ENCODE measurements at regions not wholly inside any gene's neighbourhood (a gene's known extent, or its start where the extent isn't known, plus 50 kb on each side); places are given as distances from the start of the nearest gene placed in this dataset.
"Not testable (repeated sequence)": the region's sequence is repeated elsewhere in the genome, so short reads cannot be mapped to it uniquely, and the experiment has no call there.

GRCh38 chr14:45970621-45971020, 681.0 kb downstream of the RPL10L start:
- peak; percentile 5 for DNase-seq

GRCh38 chr14:45968037-45968436, 683.5 kb downstream of the RPL10L start:
- DNase-seq = no peak

DNA sequence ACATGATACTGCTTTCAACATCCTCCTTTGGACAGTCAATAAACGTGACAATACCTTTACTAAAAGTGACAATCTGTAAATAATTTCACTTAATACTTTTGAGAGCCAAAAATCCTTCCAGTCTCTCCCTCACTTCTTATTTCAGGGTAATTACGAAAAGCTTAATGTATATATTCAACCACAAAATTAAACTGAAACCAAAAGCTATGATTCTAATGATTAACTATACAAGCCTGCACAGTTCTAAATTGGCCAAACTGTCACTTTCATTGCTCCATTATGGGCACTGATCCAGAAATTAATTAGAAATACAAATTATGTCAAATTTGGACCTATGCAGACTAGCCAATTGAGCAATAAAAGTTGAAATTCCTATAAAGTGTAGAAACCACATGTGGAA, 696.5 kb upstream of the MIS18BP1 start:
- no peak for DNase-seq

DNA sequence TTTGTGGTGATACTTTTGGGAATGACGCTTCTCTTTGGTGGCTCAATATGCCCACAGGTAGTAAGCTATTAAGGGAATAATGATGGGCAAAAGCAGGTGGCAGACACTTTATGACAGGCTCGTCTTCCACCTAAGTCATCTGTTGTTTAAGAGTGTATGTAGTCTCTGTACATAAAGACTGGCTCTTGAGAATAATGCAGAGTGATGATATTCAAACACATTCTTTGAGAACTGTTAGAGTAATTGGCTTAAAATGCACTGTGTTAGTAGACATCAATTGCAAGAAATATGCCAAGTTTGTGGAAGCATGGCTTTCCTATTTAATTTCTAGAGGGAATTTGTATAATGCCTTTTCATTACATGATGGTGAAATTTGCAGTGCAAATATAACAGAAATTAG, 694.8 kb upstream of the MIS18BP1 start:
- DNase-seq = no peak

DNA sequence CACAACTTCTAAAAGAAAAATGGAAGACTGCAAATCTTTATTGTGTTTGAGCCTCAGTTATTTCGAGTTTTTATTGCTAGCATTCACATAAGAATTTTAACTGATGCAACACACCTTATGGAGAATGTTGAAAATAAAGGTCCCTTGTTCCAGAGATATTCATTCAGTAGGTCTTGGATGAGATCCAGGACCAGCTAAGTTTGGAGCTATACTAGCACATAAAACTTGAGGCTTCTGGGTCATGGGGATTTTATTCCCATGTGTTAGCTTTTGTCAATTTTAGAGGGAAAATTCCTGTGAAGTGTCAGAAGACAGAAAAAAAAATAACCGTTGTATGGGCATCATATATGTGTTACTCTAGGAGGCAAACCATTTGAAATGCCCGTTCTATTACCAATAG, 693.2 kb upstream of the MIS18BP1 start:
- no peak for DNase-seq

DNA sequence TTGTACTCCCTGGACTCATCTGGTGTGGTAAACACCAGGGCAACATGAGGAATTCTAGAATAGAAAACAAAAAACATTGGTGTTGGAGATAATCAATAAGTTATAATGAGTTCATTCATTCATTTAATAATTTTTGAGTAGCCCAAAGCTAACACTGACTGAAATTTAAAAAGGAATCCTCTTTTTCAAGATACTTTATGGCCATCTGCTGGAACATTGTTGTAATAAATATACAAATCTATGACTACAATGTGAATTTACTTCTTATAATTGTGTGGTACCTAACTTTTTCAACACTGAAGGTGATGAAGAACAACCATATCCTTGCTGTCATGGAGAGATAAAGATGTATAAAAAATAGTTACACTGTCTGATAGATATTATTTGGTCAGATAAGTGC, 687.3 kb upstream of the MIS18BP1 start:
- DNase-seq = no peak

DNA sequence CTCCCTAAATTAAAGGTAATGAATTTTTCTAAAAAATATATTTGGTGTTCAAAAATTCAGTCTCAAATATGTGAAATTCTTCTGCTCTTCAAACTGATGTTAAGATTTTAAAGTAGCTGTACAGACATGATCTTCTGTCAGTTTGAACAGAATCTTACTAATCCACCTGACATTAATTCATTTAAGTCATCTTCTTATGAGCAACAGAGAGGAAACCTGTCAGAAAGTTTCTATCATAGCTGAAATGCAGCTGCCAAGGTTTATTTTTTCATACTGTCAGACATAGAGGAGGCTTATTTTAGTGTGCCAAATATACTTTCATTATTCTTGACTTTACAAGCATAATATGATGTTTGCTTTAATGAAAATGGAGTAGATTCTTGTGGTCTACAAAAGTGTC, 686.6 kb upstream of the MIS18BP1 start:
- DNase-seq = no peak

DNA sequence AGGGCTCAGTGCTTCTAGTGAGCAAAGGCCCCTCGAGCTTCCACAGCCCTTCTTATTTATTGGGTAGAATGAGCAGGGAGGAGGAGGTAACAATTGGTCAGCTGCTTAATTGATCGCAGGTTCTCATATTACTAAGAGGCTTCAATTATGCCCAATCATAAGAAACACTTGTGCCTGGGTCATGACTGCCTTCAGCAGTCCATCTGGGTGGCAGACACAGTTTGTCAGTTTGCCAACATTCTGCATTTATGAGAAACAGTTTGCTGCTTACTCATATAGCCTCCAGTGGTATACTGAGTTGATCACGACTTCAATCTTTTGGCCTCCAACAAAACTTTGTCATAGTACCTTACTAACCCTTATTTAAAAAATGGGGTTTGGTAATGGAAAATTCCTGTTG, 667.0 kb upstream of the MIS18BP1 start:
- not testable (repeated sequence) for DNase-seq

DNA sequence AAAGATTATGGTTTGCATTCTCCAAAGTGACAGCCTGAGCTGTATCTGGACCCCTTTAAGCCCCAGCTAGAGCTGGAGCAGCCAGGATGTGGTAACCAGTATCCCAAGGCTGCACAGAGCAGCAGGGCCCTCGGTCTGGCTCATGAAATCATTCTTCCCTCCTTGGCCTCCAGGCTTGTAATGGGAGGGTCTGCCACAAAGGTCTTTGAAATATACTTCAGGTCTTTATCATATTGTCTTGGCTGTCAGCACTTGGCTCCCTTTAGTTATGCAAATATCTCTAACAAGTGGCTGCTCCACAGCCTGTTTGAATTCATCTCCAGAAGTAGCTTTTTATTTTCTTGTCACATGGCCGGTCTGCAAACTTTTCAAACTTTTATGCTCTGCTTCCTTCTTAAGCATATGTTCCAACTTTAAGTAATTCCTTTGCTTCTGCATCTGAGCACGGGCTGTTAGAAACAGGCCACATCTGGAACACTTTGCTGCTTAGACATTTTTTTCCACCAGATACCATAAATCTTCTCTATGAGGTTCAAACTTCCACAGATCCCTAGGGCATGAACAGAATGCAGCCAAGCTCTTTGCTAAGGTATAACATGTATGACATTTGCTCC, 663.4 kb upstream of the MIS18BP1 start:
- DNase-seq = no peak

DNA sequence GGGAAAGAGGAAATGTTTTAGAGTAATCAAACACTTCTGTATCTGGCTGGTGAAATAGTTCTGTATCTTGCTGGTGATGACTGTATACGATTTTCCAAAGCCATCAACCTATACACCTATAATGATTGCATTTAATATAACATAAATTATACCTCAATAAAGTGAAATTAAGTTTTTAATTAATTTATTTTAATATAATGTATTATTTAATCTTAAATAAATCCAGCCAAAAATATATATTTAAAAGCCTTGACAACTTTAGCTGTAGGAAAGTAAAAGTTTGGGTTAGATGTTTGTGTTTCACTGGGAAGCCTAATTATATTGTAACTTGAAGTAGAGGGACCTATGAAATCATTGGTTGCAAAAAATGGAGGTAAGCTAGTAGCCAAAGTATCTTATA, 654.8 kb upstream of the MIS18BP1 start:
- no peak for DNase-seq

DNA sequence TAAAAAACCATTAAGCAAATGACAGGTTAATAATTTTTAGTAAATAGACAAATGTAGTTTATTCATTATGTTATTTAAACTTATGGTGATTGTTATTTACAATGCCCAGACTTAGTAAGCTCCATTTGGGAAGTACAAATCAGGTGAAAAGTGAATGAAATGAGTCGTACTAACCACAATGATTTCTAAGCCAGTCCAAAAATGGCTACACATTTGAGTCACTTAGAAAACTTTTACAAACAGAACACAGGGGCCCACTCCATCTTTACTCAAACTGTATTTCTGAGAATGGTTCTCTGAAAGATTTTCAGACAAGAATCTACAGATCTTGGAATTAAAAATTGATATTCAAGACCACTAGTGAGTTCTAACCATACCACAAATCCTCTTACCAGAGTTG, 653.3 kb upstream of the MIS18BP1 start:
- no peak for DNase-seq

DNA sequence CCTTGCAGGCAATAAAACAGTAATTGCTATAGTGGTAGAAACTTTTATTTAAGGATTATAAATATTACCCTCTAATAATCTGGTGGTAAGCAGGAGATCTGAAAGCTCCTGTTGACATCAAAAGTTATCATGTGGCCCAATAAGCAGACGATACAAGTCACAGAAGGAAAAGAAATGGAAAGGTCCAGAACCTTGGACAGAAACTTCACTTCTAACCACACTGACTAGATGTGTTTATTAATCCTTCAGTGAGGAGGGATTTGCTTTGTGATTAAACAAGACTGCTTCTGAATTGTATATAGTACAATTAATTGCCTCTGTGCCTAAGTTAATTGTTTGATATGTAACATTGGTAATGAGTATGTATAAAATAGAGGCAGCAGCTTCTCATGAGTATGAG, 652.7 kb upstream of the MIS18BP1 start:
- DNase-seq = no peak

DNA sequence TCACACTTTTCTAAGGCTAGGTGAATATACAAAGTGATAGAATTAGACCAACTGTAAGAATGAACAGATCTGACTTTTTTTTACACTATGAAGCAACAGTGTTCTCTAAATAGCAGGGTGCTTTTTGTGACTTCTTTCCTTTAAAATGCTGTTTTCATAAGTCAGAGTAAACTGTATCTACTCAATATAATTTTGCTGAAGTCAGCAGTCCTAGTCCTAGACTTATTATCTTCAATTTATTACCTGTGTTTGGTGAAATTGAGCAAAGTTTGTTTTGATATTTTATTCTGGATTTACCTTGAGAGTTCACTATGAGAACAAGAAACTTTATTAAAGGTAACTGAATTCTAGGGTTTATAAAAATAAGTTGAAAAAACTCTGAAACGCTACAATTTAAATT, 651.3 kb upstream of the MIS18BP1 start:
- no peak for DNase-seq

- DNase-seq = no peak
Measured at GRCh38 chr14:45902241-45902640, 649.2 kb upstream of the MIS18BP1 start.

- no peak for DNase-seq
Measured at GRCh38 chr14:45897439-45897838, 644.4 kb upstream of the MIS18BP1 start.

DNA sequence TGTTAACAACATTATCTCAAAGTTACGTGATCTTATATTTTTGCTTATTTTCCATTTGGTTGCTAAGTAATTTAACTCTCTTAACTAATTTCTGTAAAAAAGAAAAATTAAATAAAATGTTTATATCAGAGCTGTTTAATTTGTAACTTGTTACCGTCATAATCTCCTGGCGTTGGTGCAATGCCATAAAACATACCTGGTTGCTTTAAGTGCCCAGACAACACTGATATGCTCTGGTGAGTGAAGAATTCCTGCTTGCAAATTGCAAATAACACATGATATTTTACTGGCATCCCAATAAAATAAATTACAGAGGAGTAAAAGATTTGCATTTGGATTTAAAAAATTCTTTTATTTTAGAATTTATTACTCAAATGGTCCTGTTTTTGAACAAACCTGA, 640.1 kb upstream of the MIS18BP1 start:
- DNase-seq = no peak

DNA sequence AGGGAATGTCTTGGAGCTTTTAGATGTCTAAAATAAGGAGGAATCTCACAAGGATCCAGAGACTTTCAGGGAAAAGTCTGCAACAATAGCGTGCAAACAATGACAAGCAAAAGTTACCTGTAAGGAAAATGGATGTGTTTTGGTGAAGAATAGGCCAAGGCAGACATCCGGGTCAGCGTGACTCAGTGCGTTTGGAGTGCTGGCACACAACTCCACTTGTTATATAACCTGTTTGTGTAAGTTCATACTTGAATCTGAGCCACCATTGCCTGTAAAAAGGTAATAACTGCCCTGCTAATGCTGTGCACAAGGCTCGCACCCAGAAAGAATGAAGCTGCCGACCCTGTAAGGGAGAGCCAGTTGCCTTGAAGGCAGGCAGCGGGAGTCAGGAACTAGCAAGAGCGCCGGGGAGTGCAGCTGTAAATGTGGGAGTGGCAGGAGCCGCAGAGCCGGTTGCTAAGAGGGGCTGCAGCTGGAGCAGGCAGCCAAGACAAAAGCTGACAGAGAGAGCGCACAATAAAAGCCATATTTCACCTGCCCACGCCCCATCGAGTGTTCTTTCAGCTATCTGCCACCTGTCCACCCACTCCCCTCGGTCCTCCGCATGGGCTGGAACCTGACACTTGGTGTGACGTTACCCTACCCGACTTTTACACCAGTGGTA, 638.5 kb upstream of the MIS18BP1 start:
- DNase-seq = peak; percentile 94

- not testable (repeated sequence) for DNase-seq
Measured at GRCh38 chr14:45888766-45889285, 635.8 kb upstream of the MIS18BP1 start.

DNA sequence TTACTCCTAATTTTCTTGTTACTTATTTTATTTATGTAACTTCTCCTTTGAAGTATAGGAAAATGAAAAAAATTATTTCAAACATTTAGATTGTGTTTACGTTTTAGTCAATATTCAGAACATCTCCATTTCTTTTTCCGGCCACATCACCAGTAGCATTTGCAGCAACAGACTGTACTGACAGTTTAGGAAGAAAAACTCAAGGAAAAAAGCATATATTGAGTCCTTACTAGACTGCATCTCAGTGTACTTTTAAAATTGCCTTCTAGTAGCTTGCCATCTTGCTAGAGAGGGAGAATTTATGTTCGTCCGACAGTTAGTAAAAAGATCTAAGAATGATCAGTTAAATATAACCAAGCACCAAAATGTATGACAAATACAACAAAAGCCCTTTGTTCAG, 625.0 kb upstream of the MIS18BP1 start:
- DNase-seq = no peak

DNA sequence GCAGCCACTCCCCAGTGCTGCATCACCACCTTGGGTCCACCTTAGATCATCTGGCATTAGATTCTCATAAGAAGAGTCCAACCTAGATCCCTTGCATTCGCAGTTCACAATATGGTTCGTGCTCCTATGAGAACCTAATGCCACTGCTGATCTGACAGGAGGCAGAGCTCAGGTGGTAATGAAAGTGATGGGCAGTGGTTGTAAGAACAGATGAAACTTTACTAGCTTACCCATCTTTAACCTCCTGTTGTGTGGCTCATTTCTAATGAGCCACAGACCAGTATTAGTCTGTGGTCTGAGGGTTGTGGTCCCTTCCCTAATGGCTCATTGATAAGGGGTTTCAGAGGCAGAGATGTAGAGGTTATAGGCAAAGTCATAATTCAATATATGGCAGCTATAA, 615.9 kb upstream of the MIS18BP1 start:
- no peak for DNase-seq

- DNase-seq = no peak
Measured at GRCh38 chr14:45868377-45868776, 615.4 kb upstream of the MIS18BP1 start.

DNA sequence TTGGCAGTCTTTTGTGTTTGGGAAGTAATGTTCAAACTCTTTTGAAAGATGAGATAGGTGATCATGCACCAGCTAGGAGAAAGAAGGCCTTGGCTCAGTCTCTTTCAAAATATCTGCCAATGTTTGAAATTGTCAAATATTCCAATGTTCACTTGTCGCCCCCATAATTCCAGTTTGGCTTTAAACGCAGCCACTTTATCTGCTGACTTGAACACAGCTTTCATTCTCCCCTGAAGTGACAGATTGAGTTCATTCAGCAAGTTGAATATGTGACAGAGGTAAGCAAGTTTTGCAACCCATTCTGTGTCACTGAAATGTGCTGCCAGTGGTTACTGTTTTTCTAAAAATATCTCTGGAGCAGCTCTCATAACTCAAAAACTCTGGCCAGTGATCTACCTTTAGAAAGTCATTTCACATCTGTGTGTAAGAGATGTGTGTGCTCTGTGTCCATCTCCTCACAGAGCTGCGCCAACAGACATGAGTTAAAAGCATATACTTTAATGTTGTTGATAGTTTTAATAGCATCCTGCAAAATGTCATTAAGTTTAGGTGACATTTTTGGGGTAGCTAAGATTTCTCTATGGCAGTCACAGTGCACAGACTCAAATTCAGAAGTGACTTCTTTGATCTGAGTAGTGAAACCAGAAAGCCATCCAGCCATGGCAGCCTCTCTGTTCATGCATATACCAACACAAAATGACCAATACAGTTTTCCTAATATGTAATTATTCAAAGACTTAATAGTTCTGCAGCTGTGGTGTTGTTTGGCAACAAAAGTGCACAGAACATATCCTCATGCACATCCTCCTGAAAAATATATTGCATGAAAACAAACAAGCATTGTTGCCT, 614.3 kb upstream of the MIS18BP1 start:
- no peak for DNase-seq

DNA sequence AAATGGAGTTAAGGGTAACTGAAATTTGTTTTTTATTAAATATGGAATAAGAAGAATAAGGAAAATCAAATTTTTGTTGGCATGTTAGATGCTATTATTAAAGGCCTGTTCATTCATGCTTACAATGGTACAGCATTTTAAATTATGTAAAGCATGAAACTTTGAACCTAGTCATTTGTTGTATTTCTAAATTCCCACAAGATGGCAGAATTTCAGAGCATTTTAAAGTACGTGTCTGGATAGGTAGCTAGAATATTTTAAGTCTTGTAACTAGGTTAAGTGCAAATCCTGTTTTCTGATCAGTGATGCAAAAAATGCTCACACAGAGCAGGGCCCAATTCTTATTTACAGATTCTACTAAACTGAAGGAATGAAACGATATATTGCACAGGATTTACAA, 585.6 kb upstream of the MIS18BP1 start:
- no peak for DNase-seq

DNA sequence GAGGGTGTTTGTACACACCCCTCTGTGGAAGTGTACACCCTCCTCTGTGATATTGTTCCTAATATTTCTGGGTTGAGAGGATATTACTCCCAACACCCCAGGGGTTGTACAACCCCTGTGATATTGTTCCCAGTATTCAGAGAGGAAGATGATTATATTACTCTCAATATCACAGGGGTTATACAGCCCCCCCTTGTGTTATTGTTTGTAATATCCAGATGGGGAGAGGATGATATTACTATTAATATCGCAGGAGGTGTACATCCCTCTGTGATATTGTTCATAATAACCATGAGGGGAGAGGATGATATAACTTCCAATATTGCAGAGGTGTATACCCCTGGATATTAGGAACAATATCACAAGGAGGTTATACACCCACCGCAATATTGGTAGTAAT, 566.1 kb upstream of the MIS18BP1 start:
- DNase-seq = no peak

Data from COR-L47 (cell line).